GM20000 (cell line): ENCODE measurements at regions not wholly inside any gene's neighbourhood (a gene's known extent, or its start where the extent isn't known, plus 50 kb on each side); places are given as distances from the start of the nearest gene placed in this dataset.

Source experiments
- DNase-seq: peaks from one replicate; pipeline ENCODE4 v3.0.0; 2012; ENCODE audit warnings: low spot score
- CTCF ChIP-seq: IDR thresholded peaks from 2 replicates; pipeline ENCODE4 v1.5.1; 2012; ENCODE audit warnings: mild to moderate bottlenecking, control low read depth; ENCODE audit errors: extremely low read depth, missing control alignments

- TF ChIP-seq CTCF: no peak
Observed at GRCh38 chr3:68631850-68632545, 300.3 kb downstream of the TAFA4 start.

GRCh38 chr3:68620211-68620610 lies 312.1 kb downstream of the TAFA4 start:
- no peak for DNase-seq
- no peak for TF ChIP-seq CTCF

More at GRCh38 chr3:68631850-68632545, 300.3 kb downstream of the TAFA4 start:
- no peak for DNase-seq

- no peak for TF ChIP-seq CTCF
- DNase-seq: no peak
Observed at GRCh38 chr3:68614087-68614486, 318.3 kb downstream of the TAFA4 start.

- DNase-seq: no peak
- TF ChIP-seq CTCF: no peak
Observed at GRCh38 chr3:68571321-68571720, 361.0 kb downstream of the TAFA4 start.

GRCh38 chr3:68560728-68561127 lies 371.6 kb downstream of the TAFA4 start:
- no peak for DNase-seq
- no peak for TF ChIP-seq CTCF

- TF ChIP-seq CTCF: no peak
- no peak for DNase-seq
Observed at GRCh38 chr3:68535782-68536181, 396.6 kb downstream of the TAFA4 start.

GRCh38 chr3:68523330-68523729 lies 409.0 kb downstream of the TAFA4 start:
- TF ChIP-seq CTCF: no peak
- DNase-seq: no peak
